GM03348 (cell line): ENCODE measurements at regions not wholly inside any gene's neighbourhood (a gene's known extent, or its start where the extent isn't known, plus 50 kb on each side); places are given as distances from the start of the nearest gene placed in this dataset.
"Not testable (repeated sequence)": the region's sequence is repeated elsewhere in the genome, so short reads cannot be mapped to it uniquely, and the experiment has no call there.

Source experiments
- DNase-seq: peaks from one replicate; pipeline ENCODE4 v3.0.0; 2012; ENCODE audit warnings: low spot score

GRCh38 chrX:125089761-125090445, 229.8 kb upstream of the TEX13C start:
- DNase-seq: no peak

- no peak for DNase-seq
Measured at GRCh38 chrX:125093852-125094251, 225.8 kb upstream of the TEX13C start.

GRCh38 chrX:125094901-125095300, 224.8 kb upstream of the TEX13C start:
- no peak for DNase-seq

- DNase-seq: no peak
Measured at GRCh38 chrX:125096469-125096868, 223.2 kb upstream of the TEX13C start.

GRCh38 chrX:125096870-125097269, 222.8 kb upstream of the TEX13C start:
- DNase-seq: no peak

- no peak for DNase-seq
Measured at GRCh38 chrX:125101971-125102755, 217.5 kb upstream of the TEX13C start.

- DNase-seq: no peak
Measured at GRCh38 chrX:125103693-125104092, 216.0 kb upstream of the TEX13C start.

- DNase-seq: no peak
Measured at GRCh38 chrX:125108921-125109320, 210.8 kb upstream of the TEX13C start.

- DNase-seq: no peak
Measured at GRCh38 chrX:125131164-125131563, 188.5 kb upstream of the TEX13C start.

- no peak for DNase-seq
Measured at GRCh38 chrX:125132274-125132673, 187.4 kb upstream of the TEX13C start.

- no peak for DNase-seq
Measured at GRCh38 chrX:125137521-125137920, 182.2 kb upstream of the TEX13C start.

- no peak for DNase-seq
Measured at GRCh38 chrX:125150231-125150630, 169.4 kb upstream of the TEX13C start.

- DNase-seq: no peak
Measured at GRCh38 chrX:125151146-125151545, 168.5 kb upstream of the TEX13C start.

- DNase-seq: no peak
Measured at GRCh38 chrX:125152011-125152410, 167.7 kb upstream of the TEX13C start.

GRCh38 chrX:125153621-125154020, 166.1 kb upstream of the TEX13C start:
- no peak for DNase-seq

GRCh38 chrX:125154288-125155257, 165.1 kb upstream of the TEX13C start:
- DNase-seq: not testable (repeated sequence)

- DNase-seq: not testable (repeated sequence)
Measured at GRCh38 chrX:125155296-125156033, 164.2 kb upstream of the TEX13C start.

- DNase-seq: no peak
Measured at GRCh38 chrX:125170459-125170858, 149.2 kb upstream of the TEX13C start.

- DNase-seq: no peak
Measured at GRCh38 chrX:125172531-125172930, 147.1 kb upstream of the TEX13C start.

- DNase-seq: no peak
Measured at GRCh38 chrX:125175991-125176584, 143.6 kb upstream of the TEX13C start.

GRCh38 chrX:125193921-125194320, 125.8 kb upstream of the TEX13C start:
- no peak for DNase-seq
